ENCODE measurements at regions not wholly inside any gene's neighbourhood (a gene's known extent, or its start where the extent isn't known, plus 50 kb on each side); places are given as distances from the start of the nearest gene placed in this dataset.

DNA sequence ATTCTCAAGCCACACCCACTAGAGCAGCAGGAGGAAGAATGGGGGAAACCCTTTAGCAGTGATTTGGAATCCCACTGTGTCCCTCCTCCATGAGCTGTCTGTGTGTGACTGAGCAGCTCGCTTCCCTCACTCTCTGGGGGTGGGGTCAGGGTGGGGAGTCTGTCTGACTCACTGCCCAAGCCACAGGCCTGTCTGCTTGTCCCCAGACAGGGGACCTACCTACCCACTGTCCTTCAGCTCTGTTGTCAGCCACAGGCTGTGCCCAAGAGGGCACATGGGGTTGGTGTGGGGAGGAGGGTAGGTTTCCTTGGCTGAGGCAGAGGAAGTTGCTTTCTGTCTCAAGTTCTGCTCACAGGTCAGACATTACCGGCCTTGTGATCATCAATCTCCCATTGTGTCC, 127.0 kb downstream of the MAFB start:
- TF ChIP-seq POLR2A (IDR thresholded peaks at IDR 0.05; ENCODE audit: low read length) = no peak
- TF ChIP-seq GATA1 (IDR thresholded peaks at IDR 0.05; ENCODE audit: low read depth, low read length) = no peak
